ENCODE measurements at regions not wholly inside any gene's neighbourhood (a gene's known extent, or its start where the extent isn't known, plus 50 kb on each side); places are given as distances from the start of the nearest gene placed in this dataset.

GRCh38 chr14:40909906-40910305 is 696.8 kb upstream of the LRFN5 start:
- H3K27ac ChIP-seq = no peak overlapping the region
- no peak for TF ChIP-seq ZFX (IDR thresholded peaks at IDR 0.05)

- no peak overlapping the region for H3K27ac ChIP-seq
- TF ChIP-seq ZFX (IDR thresholded peaks at IDR 0.05) (no peak), CTCF (conservative IDR thresholded peaks at IDR 0.05) (no peak)
Measured at GRCh38 chr14:40903709-40904108, 703.0 kb upstream of the LRFN5 start.

GRCh38 chr14:40899435-40899834 is 707.2 kb upstream of the LRFN5 start:
- TF ChIP-seq CTCF (conservative IDR thresholded peaks at IDR 0.05) (no peak), ZFX (IDR thresholded peaks at IDR 0.05) (no peak)
- no peak overlapping the region for H3K27ac ChIP-seq

GRCh38 chr14:40894846-40895245 is 711.8 kb upstream of the LRFN5 start:
- no peak overlapping the region for H3K27ac ChIP-seq
- no peak for TF ChIP-seq ZFX (IDR thresholded peaks at IDR 0.05)
- TF ChIP-seq CTCF (conservative IDR thresholded peaks at IDR 0.05) = no peak

GRCh38 chr14:40889126-40889525 is 717.5 kb upstream of the LRFN5 start:
- H3K27ac ChIP-seq = no peak overlapping the region
- no peak for TF ChIP-seq ZFX (IDR thresholded peaks at IDR 0.05)
- TF ChIP-seq CTCF (conservative IDR thresholded peaks at IDR 0.05) = no peak

- TF ChIP-seq CTCF (conservative IDR thresholded peaks at IDR 0.05) (no peak), ZFX (IDR thresholded peaks at IDR 0.05) (no peak)
- no peak overlapping the region for H3K27ac ChIP-seq
Measured at GRCh38 chr14:40887912-40888311, 718.8 kb upstream of the LRFN5 start.

- TF ChIP-seq CTCF (conservative IDR thresholded peaks at IDR 0.05) = peak; percentile 32
- TF ChIP-seq ZFX (IDR thresholded peaks at IDR 0.05) = no peak
Measured at GRCh38 chr14:40870252-40870651, 736.4 kb upstream of the LRFN5 start.

GRCh38 chr14:40859055-40859454 is 747.6 kb upstream of the LRFN5 start:
- TF ChIP-seq CTCF (conservative IDR thresholded peaks at IDR 0.05) (no peak), ZFX (IDR thresholded peaks at IDR 0.05) (no peak)

More at GRCh38 chr14:40870252-40870651, 736.4 kb upstream of the LRFN5 start:
- H3K27ac ChIP-seq = no peak overlapping the region

More at GRCh38 chr14:40859055-40859454, 747.6 kb upstream of the LRFN5 start:
- no peak overlapping the region for H3K27ac ChIP-seq

Data from C4-2B (cell line).